ENCODE measurements at regions not wholly inside any gene's neighbourhood (a gene's known extent, or its start where the extent isn't known, plus 50 kb on each side); places are given as distances from the start of the nearest gene placed in this dataset.

DNA sequence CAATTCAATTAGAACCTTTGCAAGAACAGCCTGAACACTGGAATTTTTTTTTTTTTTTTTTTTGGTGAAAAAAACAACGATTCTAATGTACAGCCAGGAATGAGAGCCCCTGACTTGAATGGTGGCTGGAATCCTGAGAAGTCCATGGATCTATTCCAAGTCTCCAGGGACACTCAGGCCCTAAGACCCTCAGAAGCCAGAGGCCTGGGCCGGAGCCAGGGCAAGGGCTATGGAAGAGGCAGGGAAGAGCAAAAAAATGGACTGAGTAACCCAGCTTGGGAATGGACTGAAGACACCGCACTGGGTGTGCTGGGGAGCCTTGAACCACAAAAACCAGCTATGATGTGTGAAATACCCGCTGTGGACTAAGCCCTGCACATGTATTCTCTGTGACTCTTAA, 60.3 kb upstream of the LHX1 start:
- 83% methylated on average over 4 of the region's 4 CpGs for WGBS (ENCODE audit: low lambda C conversion rate, missing lambda C conversion rate)
- DNase-seq (ENCODE audit: low spot score): no peak
- TF ChIP-seq EZH2phosphoT487 (IDR thresholded peaks at IDR 0.05; ENCODE audit: low read depth, severe bottlenecking, unreplicated experiment) (no peak), EZH2 (IDR thresholded peaks at IDR 0.05; ENCODE audit: borderline replicate concordance) (no peak)
- TF ChIP-seq, protein P1, sequence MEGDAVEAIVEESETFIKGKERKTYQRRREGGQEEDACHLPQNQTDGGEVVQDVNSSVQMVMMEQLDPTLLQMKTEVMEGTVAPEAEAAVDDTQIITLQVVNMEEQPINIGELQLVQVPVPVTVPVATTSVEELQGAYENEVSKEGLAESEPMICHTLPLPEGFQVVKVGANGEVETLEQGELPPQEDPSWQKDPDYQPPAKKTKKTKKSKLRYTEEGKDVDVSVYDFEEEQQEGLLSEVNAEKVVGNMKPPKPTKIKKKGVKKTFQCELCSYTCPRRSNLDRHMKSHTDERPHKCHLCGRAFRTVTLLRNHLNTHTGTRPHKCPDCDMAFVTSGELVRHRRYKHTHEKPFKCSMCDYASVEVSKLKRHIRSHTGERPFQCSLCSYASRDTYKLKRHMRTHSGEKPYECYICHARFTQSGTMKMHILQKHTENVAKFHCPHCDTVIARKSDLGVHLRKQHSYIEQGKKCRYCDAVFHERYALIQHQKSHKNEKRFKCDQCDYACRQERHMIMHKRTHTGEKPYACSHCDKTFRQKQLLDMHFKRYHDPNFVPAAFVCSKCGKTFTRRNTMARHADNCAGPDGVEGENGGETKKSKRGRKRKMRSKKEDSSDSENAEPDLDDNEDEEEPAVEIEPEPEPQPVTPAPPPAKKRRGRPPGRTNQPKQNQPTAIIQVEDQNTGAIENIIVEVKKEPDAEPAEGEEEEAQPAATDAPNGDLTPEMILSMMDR (IDR thresholded peaks at IDR 0.05; ENCODE audit: poor library complexity): no peak
- H3K9me3 ChIP-seq (ENCODE audit: low read depth): no peaks in the 10 kb centered on the region
- no peak overlapping the region for H2AFZ ChIP-seq
- no peaks in the 10 kb centered on the region for H3K27me3 ChIP-seq
- H3K9me2 ChIP-seq (replicated peaks; ENCODE audit: insufficient read depth): no peaks in the 10 kb centered on the region
- no peaks in the 10 kb centered on the region for H4K20me1 ChIP-seq (ENCODE audit: insufficient read depth, poor library complexity, severe bottlenecking)
- no peaks in the 10 kb centered on the region for H3K79me2 ChIP-seq
- H3K4me1 ChIP-seq (ENCODE audit: insufficient read depth): no peaks in the 10 kb centered on the region
- H3K4me3 ChIP-seq: no peak overlapping the region
- no peak overlapping the region for H3K27ac ChIP-seq
- no peaks in the 10 kb centered on the region for H3K36me3 ChIP-seq (replicated peaks; ENCODE audit: insufficient read depth, low read depth)
- H3K4me2 ChIP-seq: no peak overlapping the region

DNA sequence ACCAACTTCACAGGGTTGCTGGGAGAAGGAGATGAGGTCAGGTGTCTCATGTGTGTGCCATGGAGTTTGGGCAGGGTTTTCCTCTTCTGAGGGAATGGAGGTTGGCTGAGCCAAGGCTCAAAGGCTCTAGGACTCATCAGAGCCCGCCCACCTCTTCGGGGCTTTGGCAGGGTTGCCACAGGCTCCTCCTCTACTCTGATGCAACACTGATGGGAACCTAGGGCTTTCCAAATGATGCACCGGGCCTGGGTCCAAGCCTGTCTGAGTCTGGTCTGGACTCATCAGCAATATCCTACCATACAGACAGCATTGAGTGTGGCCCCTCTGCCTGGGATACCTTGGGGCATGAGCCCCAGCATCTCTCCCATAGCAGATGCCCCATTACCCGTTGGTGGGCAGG, 59.5 kb upstream of the LHX1 start:
- H4K20me1 ChIP-seq (ENCODE audit: insufficient read depth, poor library complexity, severe bottlenecking): no peaks in the 10 kb centered on the region
- H3K27ac ChIP-seq: no peak overlapping the region
- H3K4me1 ChIP-seq (ENCODE audit: insufficient read depth): no peaks in the 10 kb centered on the region
- TF ChIP-seq, protein P1 (IDR thresholded peaks at IDR 0.05; ENCODE audit: poor library complexity): no peak
- no peak for TF ChIP-seq EZH2phosphoT487 (IDR thresholded peaks at IDR 0.05; ENCODE audit: low read depth, severe bottlenecking, unreplicated experiment)
- TF ChIP-seq EZH2 (IDR thresholded peaks at IDR 0.05; ENCODE audit: borderline replicate concordance): no peak
- no peaks in the 10 kb centered on the region for H3K36me3 ChIP-seq (replicated peaks; ENCODE audit: insufficient read depth, low read depth)
- peaks cover 3% of the 10 kb centered on the region for H3K27me3 ChIP-seq
- DNase-seq (ENCODE audit: low spot score): no peak
- no peak overlapping the region for H3K4me2 ChIP-seq
- H3K9me2 ChIP-seq (replicated peaks; ENCODE audit: insufficient read depth): no peaks in the 10 kb centered on the region
- H2AFZ ChIP-seq: no peak overlapping the region
- H3K9me3 ChIP-seq (ENCODE audit: low read depth): no peaks in the 10 kb centered on the region
- WGBS (ENCODE audit: low lambda C conversion rate, missing lambda C conversion rate): 86% methylated on average over 4 of the region's 4 CpGs
- no peak overlapping the region for H3K4me3 ChIP-seq
- no peaks in the 10 kb centered on the region for H3K79me2 ChIP-seq

DNA sequence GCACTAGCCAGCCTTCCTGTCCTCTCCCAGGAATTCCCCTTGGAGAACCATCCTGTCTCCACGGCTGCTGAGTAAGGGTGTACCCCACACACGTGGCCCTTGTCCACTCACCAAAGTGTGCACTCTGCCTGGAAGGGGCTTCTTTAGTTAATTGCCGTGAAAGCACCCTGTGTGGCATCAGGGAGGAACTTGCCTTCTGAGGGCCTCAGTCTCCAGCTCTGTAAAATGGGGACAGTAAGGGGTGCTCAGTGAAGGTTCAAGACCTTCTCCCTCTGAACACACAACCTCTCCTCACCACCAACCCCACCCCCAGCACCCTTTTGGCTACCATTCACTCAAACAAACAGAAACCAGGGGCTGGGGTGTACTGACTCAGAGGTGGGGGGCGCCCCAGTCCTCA, 59.1 kb upstream of the LHX1 start:
- H3K27me3 ChIP-seq: peaks cover 3% of the 10 kb centered on the region
- no peak overlapping the region for H2AFZ ChIP-seq
- TF ChIP-seq, protein P1 (IDR thresholded peaks at IDR 0.05; ENCODE audit: poor library complexity): no peak
- TF ChIP-seq EZH2phosphoT487 (IDR thresholded peaks at IDR 0.05; ENCODE audit: low read depth, severe bottlenecking, unreplicated experiment) (no peak), EZH2 (IDR thresholded peaks at IDR 0.05; ENCODE audit: borderline replicate concordance) (no peak)
- no peaks in the 10 kb centered on the region for H3K36me3 ChIP-seq (replicated peaks; ENCODE audit: insufficient read depth, low read depth)
- H3K4me1 ChIP-seq (ENCODE audit: insufficient read depth): no peaks in the 10 kb centered on the region
- no peak overlapping the region for H3K27ac ChIP-seq
- H3K9me3 ChIP-seq (ENCODE audit: low read depth): no peaks in the 10 kb centered on the region
- H3K4me3 ChIP-seq: no peak overlapping the region
- 91% methylated on average over 4 of the region's 4 CpGs for WGBS (ENCODE audit: low lambda C conversion rate, missing lambda C conversion rate)
- H3K9me2 ChIP-seq (replicated peaks; ENCODE audit: insufficient read depth): no peaks in the 10 kb centered on the region
- DNase-seq (ENCODE audit: low spot score): no peak
- no peak overlapping the region for H3K4me2 ChIP-seq
- no peaks in the 10 kb centered on the region for H4K20me1 ChIP-seq (ENCODE audit: insufficient read depth, poor library complexity, severe bottlenecking)
- H3K79me2 ChIP-seq: no peaks in the 10 kb centered on the region

DNA sequence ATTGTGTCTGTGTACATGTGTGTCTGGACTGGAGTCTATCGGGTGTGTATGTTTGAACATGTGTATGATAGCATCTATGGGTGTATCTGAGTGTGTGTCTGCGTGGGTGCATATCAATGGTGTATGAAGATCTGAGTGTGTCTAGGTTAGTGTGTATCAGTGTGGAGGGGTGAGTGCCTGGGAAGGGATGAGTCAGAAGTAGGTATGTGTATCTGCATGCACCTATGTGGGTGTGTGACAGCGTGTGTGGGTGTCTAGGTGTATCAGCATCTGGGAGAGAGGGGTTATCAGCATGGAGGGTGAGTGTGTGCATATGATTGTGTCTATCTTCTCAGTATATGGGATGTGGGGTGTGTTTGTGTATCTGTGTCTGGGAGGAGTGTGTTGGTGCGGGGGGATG, 58.2 kb upstream of the LHX1 start:
- H3K27me3 ChIP-seq: peaks cover 3% of the 10 kb centered on the region
- WGBS (ENCODE audit: low lambda C conversion rate, missing lambda C conversion rate): 90% methylated on average over 4 of the region's 4 CpGs

More for the DNA sequence above, 58.2 kb upstream of the LHX1 start:
- Histone ChIP-seq H3K36me3 (replicated peaks; ENCODE audit: insufficient read depth, low read depth) (no peaks in the 10 kb centered on the region), H3K4me2 (no peak overlapping the region), H3K4me1 (ENCODE audit: insufficient read depth) (no peaks in the 10 kb centered on the region), H3K27ac (no peak overlapping the region), H3K79me2 (no peaks in the 10 kb centered on the region), H4K20me1 (ENCODE audit: insufficient read depth, poor library complexity, severe bottlenecking) (no peaks in the 10 kb centered on the region), H2AFZ (no peak overlapping the region), H3K9me2 (replicated peaks; ENCODE audit: insufficient read depth) (no peaks in the 10 kb centered on the region), H3K4me3 (no peak overlapping the region), H3K9me3 (ENCODE audit: low read depth) (no peaks in the 10 kb centered on the region)
- no peak for DNase-seq (ENCODE audit: low spot score)
- no peak for TF ChIP-seq EZH2phosphoT487 (IDR thresholded peaks at IDR 0.05; ENCODE audit: low read depth, severe bottlenecking, unreplicated experiment)
- TF ChIP-seq, protein P1 (IDR thresholded peaks at IDR 0.05; ENCODE audit: poor library complexity): no peak
- no peak for TF ChIP-seq EZH2 (IDR thresholded peaks at IDR 0.05; ENCODE audit: borderline replicate concordance)

Measured in hepatocyte (in vitro differentiated cells).